DND-41 (cell line): ENCODE measurements at regions not wholly inside any gene's neighbourhood (a gene's known extent, or its start where the extent isn't known, plus 50 kb on each side); places are given as distances from the start of the nearest gene placed in this dataset.

Source experiments
- ATAC-seq: fragments of 200-7000 bp; cut with Tn5 transposase; 3 replicates; pipeline ENCODE4 v1.9.1; 2021; ENCODE audit warnings: low read depth; ENCODE audit not compliant: insufficient read depth
- DNase-seq: peaks from one replicate; pipeline ENCODE4 v3.0.0-alpha.2; 2020
- H2AFZ ChIP-seq: 2 replicates; pipeline ENCODE4 v1.6.0; 2012; ENCODE audit warnings: low read depth, low read length
- H3K27ac ChIP-seq: 2 replicates; pipeline ENCODE4 v1.5.1; 2012; ENCODE audit warnings: low read length, inconsistent platforms
- H3K27me3 ChIP-seq: fragments of 200-600 bp; sonication (generic); 2 replicates; pipeline ENCODE4 v1.6.0; 2012; ENCODE audit warnings: low read length, mild to moderate bottlenecking, inconsistent platforms; ENCODE audit not compliant: insufficient read depth, poor library complexity
- H3K36me3 ChIP-seq: 2 replicates; pipeline ENCODE4 v1.5.1; 2012; ENCODE audit warnings: low read length, inconsistent platforms; ENCODE audit not compliant: insufficient read depth
- H3K4me1 ChIP-seq: 2 replicates; pipeline ENCODE4 v1.5.1; 2012; ENCODE audit warnings: mild to moderate bottlenecking, low read length; ENCODE audit not compliant: insufficient read depth
- H3K4me2 ChIP-seq: 2 replicates; pipeline ENCODE4 v1.6.0; 2012; ENCODE audit warnings: mild to moderate bottlenecking, moderate library complexity, low read length, inconsistent platforms; ENCODE audit not compliant: insufficient read depth
- H3K4me3 ChIP-seq, 2 experiments: fragments of 200-600 bp in 1 of 2; shearing (Covaris generic) in 1 of 2; 2 replicates each; pipeline ENCODE4 v1.5.1; 2012 to 2016; ENCODE audit warnings: inconsistent platforms in 2 of 2, low read length in 2 of 2, mild to moderate bottlenecking in 2 of 2, low read depth in 1 of 2, moderate library complexity in 1 of 2
- H3K79me2 ChIP-seq: 2 replicates; pipeline ENCODE4 v1.6.0; 2012; ENCODE audit warnings: low read length, inconsistent platforms; ENCODE audit not compliant: insufficient read depth
- H3K9ac ChIP-seq: 2 replicates; pipeline ENCODE4 v1.6.0; 2012; ENCODE audit warnings: low read depth, mild to moderate bottlenecking, inconsistent platforms, low read length, moderate library complexity
- H3K9me3 ChIP-seq: 2 replicates; pipeline ENCODE4 v1.5.1; 2012; ENCODE audit warnings: low read length, moderate library complexity, mild to moderate bottlenecking, inconsistent platforms; ENCODE audit not compliant: insufficient read depth, severe bottlenecking
- H4K20me1 ChIP-seq: 2 replicates; pipeline ENCODE4 v1.6.0; 2012; ENCODE audit warnings: low read length; ENCODE audit not compliant: insufficient read depth
- CTCF ChIP-seq: IDR thresholded peaks from 2 replicates; pipeline ENCODE4 v1.5.1; 2012; ENCODE audit warnings: borderline replicate concordance, low read length, moderate library complexity, mild to moderate bottlenecking; ENCODE audit not compliant: poor library complexity, severe bottlenecking; ENCODE audit errors: extremely low read depth
- EZH2 ChIP-seq: IDR thresholded peaks from 3 replicates; pipeline ENCODE4 v1.6.1; 2012; ENCODE audit warnings: borderline replicate concordance, low read depth, mild to moderate bottlenecking, moderate library complexity, low read length, inconsistent platforms; ENCODE audit not compliant: severe bottlenecking

- H3K27me3 ChIP-seq, result peaks cover 7% of the 10 kb centered on the region
- H3K4me3 ChIP-seq, result no peak overlapping the region
- no peak overlapping the region for H3K9ac ChIP-seq
- no peaks in the 10 kb centered on the region for H3K4me1 ChIP-seq
- no peak overlapping the region for H3K27ac ChIP-seq
- no peak overlapping the region for H2AFZ ChIP-seq
- H3K79me2 ChIP-seq, result no peaks in the 10 kb centered on the region
- no peak overlapping the region for H3K4me2 ChIP-seq
- DNase-seq (no peak), ATAC-seq (no peak)
- H4K20me1 ChIP-seq, result no peaks in the 10 kb centered on the region
- no peaks in the 10 kb centered on the region for H3K9me3 ChIP-seq
- TF ChIP-seq EZH2, result no peak
- TF ChIP-seq CTCF, result no peak
- H3K36me3 ChIP-seq, result no peaks in the 10 kb centered on the region
Observed at GRCh38 chr16:86037999-86038925, 139.3 kb downstream of the IRF8 start.

GRCh38 chr16:86038926-86039310, 140.0 kb downstream of the IRF8 start:
- H3K79me2 ChIP-seq, result no peaks in the 10 kb centered on the region
- no peaks in the 10 kb centered on the region for H3K4me1 ChIP-seq
- TF ChIP-seq EZH2 (no peak), CTCF (no peak)
- DNase-seq, result peak; percentile 12
- H3K27ac ChIP-seq, result no peak overlapping the region
- no peak overlapping the region for H3K4me3 ChIP-seq
- 0 out of 3 replicates have a peak, but pooled peaks have one; percentile 52 for ATAC-seq
- peaks cover 7% of the 10 kb centered on the region for H3K27me3 ChIP-seq
- no peak overlapping the region for H3K9ac ChIP-seq
- H3K9me3 ChIP-seq, result no peaks in the 10 kb centered on the region
- no peaks in the 10 kb centered on the region for H4K20me1 ChIP-seq
- H2AFZ ChIP-seq, result no peak overlapping the region
- H3K4me2 ChIP-seq, result no peak overlapping the region
- no peaks in the 10 kb centered on the region for H3K36me3 ChIP-seq

GRCh38 chr16:86039606-86040005, 140.6 kb downstream of the IRF8 start:
- Histone ChIP-seq H3K9ac (no peak overlapping the region), H3K4me2 (no peak overlapping the region)
- no peak for ATAC-seq

More at GRCh38 chr16:86039606-86040005, 140.6 kb downstream of the IRF8 start:
- H3K79me2 ChIP-seq, result no peaks in the 10 kb centered on the region
- no peak for DNase-seq
- H4K20me1 ChIP-seq, result no peaks in the 10 kb centered on the region; the same call in 1 of the 2 replicates
- H3K36me3 ChIP-seq, result no peaks in the 10 kb centered on the region
- H3K4me3 ChIP-seq, result no peak overlapping the region
- TF ChIP-seq CTCF (no peak), EZH2 (no peak)
- H3K4me1 ChIP-seq, result no peaks in the 10 kb centered on the region
- no peaks in the 10 kb centered on the region for H3K9me3 ChIP-seq
- no peak overlapping the region for H2AFZ ChIP-seq
- peaks cover 7% of the 10 kb centered on the region for H3K27me3 ChIP-seq
- no peak overlapping the region for H3K27ac ChIP-seq
